OCI-LY7 (cell line): ENCODE measurements at regions not wholly inside any gene's neighbourhood (a gene's known extent, or its start where the extent isn't known, plus 50 kb on each side); places are given as distances from the start of the nearest gene placed in this dataset.

Experiments
- BruUV-seq: library from RNA; stranded (reverse); fragments of 400-500 nt; replicated peaks from 2 replicates; lab custom pipeline; 2021; lab: Mats Ljungman, UMichigan
- CTCF ChIA-PET: fragments of 300-600 bp; sonication (Branson Sonifier 250); formaldehyde crosslinking; loops from one replicate; lab custom pipeline; 2022; ENCODE audit warnings: antibody characterized with exemption; ENCODE audit not compliant: unreplicated experiment; lab: Charles Lee
- POLR2A ChIA-PET: fragments of 300-600 bp; sonication (Branson Sonifier 250); formaldehyde crosslinking; loops from one replicate; lab custom pipeline; 2022; ENCODE audit warnings: antibody characterized with exemption; lab: Charles Lee
- DNase-seq: peaks from one replicate; pipeline ENCODE4 v3.0.0-alpha.2; 2015; ENCODE audit warnings: low spot score
- H2AFZ ChIP-seq: fragments of 200-600 bp; sonication (generic), shearing (Covaris generic); 2 replicates; pipeline ENCODE4 v1.6.1; 2014; ENCODE audit warnings: mild to moderate bottlenecking, antibody characterized with exemption, low read length, moderate library complexity
- H3K27ac ChIP-seq: fragments of 200-600 bp; sonication (generic); 2 replicates; pipeline ENCODE4 v1.5.1; 2014; ENCODE audit warnings: mixed run types, low read depth, mild to moderate bottlenecking, moderate library complexity, low read length, inconsistent platforms; ENCODE audit not compliant: poor library complexity, severe bottlenecking
- H3K36me3 ChIP-seq: fragments of 200-600 bp; sonication (generic); 2 replicates; pipeline ENCODE4 v1.6.1; 2014; ENCODE audit warnings: mild to moderate bottlenecking, antibody characterized with exemption, low read length, moderate library complexity, mixed read lengths; ENCODE audit not compliant: insufficient read depth
- H3K4me1 ChIP-seq: fragments of 200-600 bp; sonication (generic); 2 replicates; pipeline ENCODE4 v1.5.1; 2014; ENCODE audit warnings: mild to moderate bottlenecking, low read length; ENCODE audit not compliant: insufficient read depth, poor library complexity, severe bottlenecking
- H3K4me2 ChIP-seq: fragments of 200-600 bp; sonication (generic); 2 replicates; pipeline ENCODE4 v1.6.1; 2014; ENCODE audit warnings: mild to moderate bottlenecking, low read length
- H3K4me3 ChIP-seq: fragments of 200-600 bp; sonication (generic); 2 replicates; pipeline ENCODE4 v1.5.1; 2014; ENCODE audit warnings: mild to moderate bottlenecking, low read depth, low read length; ENCODE audit not compliant: poor library complexity, severe bottlenecking
- H3K79me2 ChIP-seq: fragments of 200-600 bp; sonication (generic); 2 replicates; pipeline ENCODE4 v1.6.1; 2016; ENCODE audit warnings: low read depth, mild to moderate bottlenecking, low read length, moderate library complexity, mixed read lengths; ENCODE audit not compliant: insufficient read depth
- H3K9me2 ChIP-seq: fragments of 200-600 bp; sonication (generic); 2 replicates; pipeline ENCODE4 v1.6.1; 2016; ENCODE audit warnings: mild to moderate bottlenecking, low read length, mixed read lengths; ENCODE audit not compliant: insufficient read depth
- H3K9me3 ChIP-seq: fragments of 200-600 bp; sonication (generic); 2 replicates; pipeline ENCODE4 v1.6.1; 2014; ENCODE audit warnings: mild to moderate bottlenecking, mixed run types, low read length, mixed read lengths
- H4K20me1 ChIP-seq: fragments of 200-600 bp; sonication (generic); 2 replicates; pipeline ENCODE4 v1.6.1; 2014; ENCODE audit warnings: mild to moderate bottlenecking, antibody characterized with exemption, low read length, moderate library complexity, mixed read lengths; ENCODE audit not compliant: insufficient read depth
- EZH2phosphoT487 ChIP-seq: fragments of 200-600 bp; sonication (generic); IDR thresholded peaks from 2 replicates; pipeline ENCODE4 v1.6.1; 2018; ENCODE audit warnings: low read depth, borderline replicate concordance, mild to moderate bottlenecking, mixed run types, antibody characterized with exemption, low read length, moderate library complexity, mixed read lengths
- intact Hi-C: fragments of 100-400 bp; cut with micrococcal nuclease; formaldehyde crosslinking; loops from one replicate; pipeline ENCODE4 v1.10.0; 2022; ENCODE audit not compliant: unreplicated experiment
- TF ChIP-seq, protein P1 (sequence below): fragments of 200-600 bp; sonication (generic); conservative IDR thresholded peaks from 2 replicates; pipeline ENCODE4 v1.5.1; 2014; ENCODE audit warnings: mild to moderate bottlenecking, antibody characterized with exemption, low read length, moderate library complexity, mixed read lengths

DNA sequence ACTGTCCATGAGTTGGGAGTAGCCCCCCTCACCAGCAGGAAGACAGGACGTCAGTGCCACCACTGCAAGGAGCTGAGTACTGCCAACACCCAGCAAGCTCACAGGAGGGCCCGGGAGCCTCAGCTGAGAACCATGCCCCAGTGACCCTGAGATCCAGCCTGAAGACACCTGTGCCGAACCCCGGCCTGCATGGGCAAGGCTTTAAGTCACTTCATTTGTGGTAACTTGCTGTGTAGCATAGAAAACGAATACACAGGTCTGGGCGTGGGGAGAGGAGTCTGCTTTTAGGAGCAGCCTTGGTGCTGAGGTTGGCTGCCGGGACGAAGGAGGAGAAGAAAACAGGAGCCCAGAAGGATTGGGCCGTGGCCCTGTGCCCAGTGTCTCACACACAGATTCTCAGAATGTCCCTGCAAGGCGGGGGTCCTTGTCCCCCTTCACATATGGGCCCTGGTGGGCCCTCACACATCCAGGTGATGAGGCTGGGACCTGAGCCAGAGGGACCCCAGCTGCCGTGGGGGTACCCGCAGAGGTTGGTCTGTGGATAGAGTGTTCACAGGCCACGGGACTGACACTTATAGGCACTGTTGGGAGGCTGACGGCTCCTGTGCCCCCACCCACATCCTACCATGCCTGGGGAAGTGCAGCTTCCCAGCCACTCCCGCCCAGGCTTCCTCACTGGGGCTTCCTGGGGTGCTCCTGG is 85.3 kb downstream of the PLXNA1 start:
- Histone ChIP-seq H4K20me1 (no peaks in the 10 kb centered on the region), H3K27ac (no peak overlapping the region), H3K9me2 (no peaks in the 10 kb centered on the region), H3K4me3 (no peak overlapping the region), H3K36me3 (no peaks in the 10 kb centered on the region), H2AFZ (no peak overlapping the region), H3K79me2 (no peaks in the 10 kb centered on the region), H3K9me3 (no peaks in the 10 kb centered on the region), H3K4me2 (no peak overlapping the region), H3K4me1 (peaks cover 3% of the 10 kb centered on the region)
- intact Hi-C loops = no loop called here
- no peak for DNase-seq
- ChIA-PET POLR2A (interaction anchor here (0.5 kb wide), 1 partner anchor 151 kb away, joined by 3 read pairs; no protein-coding TSS in a partner anchor), CTCF (interaction anchor here (0.6 kb wide), 1 partner anchor 379 kb away, joined by 3 read pairs; no protein-coding TSS in a partner anchor)
- no TSS peak for BruUV-seq
- no peak for TF ChIP-seq EZH2phosphoT487
- TF ChIP-seq, protein P1, sequence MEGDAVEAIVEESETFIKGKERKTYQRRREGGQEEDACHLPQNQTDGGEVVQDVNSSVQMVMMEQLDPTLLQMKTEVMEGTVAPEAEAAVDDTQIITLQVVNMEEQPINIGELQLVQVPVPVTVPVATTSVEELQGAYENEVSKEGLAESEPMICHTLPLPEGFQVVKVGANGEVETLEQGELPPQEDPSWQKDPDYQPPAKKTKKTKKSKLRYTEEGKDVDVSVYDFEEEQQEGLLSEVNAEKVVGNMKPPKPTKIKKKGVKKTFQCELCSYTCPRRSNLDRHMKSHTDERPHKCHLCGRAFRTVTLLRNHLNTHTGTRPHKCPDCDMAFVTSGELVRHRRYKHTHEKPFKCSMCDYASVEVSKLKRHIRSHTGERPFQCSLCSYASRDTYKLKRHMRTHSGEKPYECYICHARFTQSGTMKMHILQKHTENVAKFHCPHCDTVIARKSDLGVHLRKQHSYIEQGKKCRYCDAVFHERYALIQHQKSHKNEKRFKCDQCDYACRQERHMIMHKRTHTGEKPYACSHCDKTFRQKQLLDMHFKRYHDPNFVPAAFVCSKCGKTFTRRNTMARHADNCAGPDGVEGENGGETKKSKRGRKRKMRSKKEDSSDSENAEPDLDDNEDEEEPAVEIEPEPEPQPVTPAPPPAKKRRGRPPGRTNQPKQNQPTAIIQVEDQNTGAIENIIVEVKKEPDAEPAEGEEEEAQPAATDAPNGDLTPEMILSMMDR = no peak

- Histone ChIP-seq H3K9me3 (no peaks in the 10 kb centered on the region), H3K27ac (no peak overlapping the region), H4K20me1 (no peaks in the 10 kb centered on the region), H3K4me3 (no peak overlapping the region), H3K4me2 (no peak overlapping the region), H3K4me1 (peaks cover 9% of the 10 kb centered on the region), H3K36me3 (no peaks in the 10 kb centered on the region), H2AFZ (no peak overlapping the region), H3K79me2 (no peaks in the 10 kb centered on the region), H3K9me2 (no peaks in the 10 kb centered on the region)
- BruUV-seq = no TSS peak
- intact Hi-C loops = no loop called here
- no peak for DNase-seq
- CTCF ChIA-PET = no interaction called here
- POLR2A ChIA-PET = no interaction called here
- TF ChIP-seq, protein P1 = no peak
- TF ChIP-seq EZH2phosphoT487 = no peak
These were observed 86.0 kb downstream of the PLXNA1 start for GRCh38 chr3:127068871-127069270.

GRCh38 chr3:127069814-127070440 is 87.0 kb downstream of the PLXNA1 start:
- intact Hi-C loops = no loop called here
- Histone ChIP-seq H3K79me2 (no peaks in the 10 kb centered on the region), H3K4me2 (no peak overlapping the region), H3K9me3 (no peaks in the 10 kb centered on the region), H3K36me3 (no peaks in the 10 kb centered on the region), H3K4me1 (peaks cover 19% of the 10 kb centered on the region), H4K20me1 (no peaks in the 10 kb centered on the region), H3K27ac (no peak overlapping the region), H2AFZ (no peak overlapping the region), H3K9me2 (no peaks in the 10 kb centered on the region), H3K4me3 (no peak overlapping the region)
- POLR2A ChIA-PET = no interaction called here
- BruUV-seq = no TSS peak
- TF ChIP-seq, protein P1 = no peak
- no peak for TF ChIP-seq EZH2phosphoT487
- CTCF ChIA-PET = no interaction called here
- no peak for DNase-seq
